Upper lobe of left lung (tissue), 4 donors: ENCODE measurements at regions not wholly inside any gene's neighbourhood (a gene's known extent, or its start where the extent isn't known, plus 50 kb on each side); places are given as distances from the start of the nearest gene placed in this dataset.

Experiments
- CTCF ChIP-seq, 6 experiments: fragments of 450-650 bp in 4 of 6; fragments of 200-600 bp in 2 of 6; sonication (generic) in 2 of 6; IDR thresholded peaks; one replicate each; pipeline ENCODE4 v1.5.1; 2016 to 2019; ENCODE audit warnings: antibody characterized with exemption in 6 of 6
- EP300 ChIP-seq, 4 donors: sonication (generic); formaldehyde crosslinking; IDR thresholded peaks; one replicate each; pipeline ENCODE4 v1.5.1; 2017; ENCODE audit warnings: antibody characterized with exemption in 4 of 4, control low read depth in 2 of 4
- POLR2A ChIP-seq, 4 donors: fragments of 450-650 bp; IDR thresholded peaks; one replicate each; pipeline ENCODE4 v1.5.1; 2016 to 2017; ENCODE audit warnings: antibody characterized with exemption in 4 of 4, mild to moderate bottlenecking in 2 of 4
- POLR2AphosphoS5 ChIP-seq, 2 donors: sonication (generic); formaldehyde crosslinking; IDR thresholded peaks; one replicate each; pipeline ENCODE4 v1.5.1; 2017; ENCODE audit warnings: antibody characterized with exemption in 2 of 2

- TF ChIP-seq EP300 (IDR thresholded peaks at IDR 0.05) (no peak), CTCF (IDR thresholded peaks at IDR 0.05) (no peak), POLR2A (IDR thresholded peaks at IDR 0.05) (no peak), POLR2AphosphoS5 (IDR thresholded peaks at IDR 0.05) (no peak)
Measured at GRCh38 chr6:16069671-16070070, 59.2 kb upstream of the MYLIP start.
